Stimulated activated CD8-positive, alpha-beta memory T cell treated with anti-CD3 and anti-CD28 coated beads, Interleukin-15, amount 100 ng/mL, for 4 hours (primary cell): ENCODE measurements at regions not wholly inside any gene's neighbourhood (a gene's known extent, or its start where the extent isn't known, plus 50 kb on each side); places are given as distances from the start of the nearest gene placed in this dataset.
"Not testable (repeated sequence)": the region's sequence is repeated elsewhere in the genome, so short reads cannot be mapped to it uniquely, and the experiment has no call there.

Experiments
- DNase-seq, 2 donors: peaks; one replicate each; pipeline ENCODE4 v3.0.0-alpha.2; 2020; ENCODE audit warnings: low read depth in 2 of 2

GRCh38 chr9:65566018-65566417 lies 109.7 kb upstream of the ZNG1E start:
- DNase-seq = not testable (repeated sequence)

- not testable (repeated sequence) for DNase-seq
These were observed 156.7 kb upstream of the ZNG1E start for GRCh38 chr9:65519018-65519417.

- not testable (repeated sequence) for DNase-seq
These were observed 161.3 kb upstream of the ZNG1E start for GRCh38 chr9:65514465-65514864.

GRCh38 chr9:65507897-65508296 lies 167.8 kb upstream of the ZNG1E start:
- DNase-seq = not testable (repeated sequence)

GRCh38 chr9:65504686-65505085 lies 171.0 kb upstream of the ZNG1E start:
- not testable (repeated sequence) for DNase-seq

GRCh38 chr9:65503696-65504095 lies 172.0 kb upstream of the ZNG1E start:
- DNase-seq = not testable (repeated sequence)

GRCh38 chr9:65482890-65483289 lies 192.8 kb upstream of the ZNG1E start:
- not testable (repeated sequence) for DNase-seq

- not testable (repeated sequence) for DNase-seq
These were observed 194.4 kb upstream of the ZNG1E start for GRCh38 chr9:65481291-65481690.

GRCh38 chr9:65474891-65475290 lies 189.9 kb upstream of the FOXD4L5 start:
- not testable (repeated sequence) for DNase-seq

GRCh38 chr9:65473059-65473822 lies 188.2 kb upstream of the FOXD4L5 start:
- DNase-seq = not testable (repeated sequence)

GRCh38 chr9:65471106-65471505 lies 186.1 kb upstream of the FOXD4L5 start:
- not testable (repeated sequence) for DNase-seq

- DNase-seq = not testable (repeated sequence)
These were observed 182.1 kb upstream of the FOXD4L5 start for GRCh38 chr9:65466911-65467734.

GRCh38 chr9:65465246-65465895 lies 180.4 kb upstream of the FOXD4L5 start:
- DNase-seq = not testable (repeated sequence)

- DNase-seq = not testable (repeated sequence)
These were observed 177.5 kb upstream of the FOXD4L5 start for GRCh38 chr9:65462476-65462875.

GRCh38 chr9:65459756-65460320 lies 174.8 kb upstream of the FOXD4L5 start:
- no peak for DNase-seq

GRCh38 chr9:65458992-65459391 lies 174.0 kb upstream of the FOXD4L5 start:
- no peak for DNase-seq

GRCh38 chr9:65458465-65458864 lies 173.5 kb upstream of the FOXD4L5 start:
- no peak for DNase-seq

GRCh38 chr9:65456991-65457390 lies 172.0 kb upstream of the FOXD4L5 start:
- DNase-seq = not testable (repeated sequence)

- DNase-seq = not testable (repeated sequence)
These were observed 171.0 kb upstream of the FOXD4L5 start for GRCh38 chr9:65455751-65456647.

- not testable (repeated sequence) for DNase-seq
These were observed 170.1 kb upstream of the FOXD4L5 start for GRCh38 chr9:65455136-65455535.

- not testable (repeated sequence) for DNase-seq
These were observed 169.7 kb upstream of the FOXD4L5 start for GRCh38 chr9:65454666-65455065.
